Osteoblast (primary cell): ENCODE measurements at regions not wholly inside any gene's neighbourhood (a gene's known extent, or its start where the extent isn't known, plus 50 kb on each side); places are given as distances from the start of the nearest gene placed in this dataset.

Experiments
- DNase-seq: peaks from one replicate; pipeline ENCODE4 v3.0.0; 2011; ENCODE audit warnings: low spot score, mixed read lengths; ENCODE audit not compliant: insufficient read length; ENCODE audit errors: missing footprints
- H2AFZ ChIP-seq: 2 replicates; pipeline ENCODE4 v1.6.0; 2011; ENCODE audit warnings: mild to moderate bottlenecking, low read length
- H3K27ac ChIP-seq: 2 replicates; pipeline ENCODE4 v1.5.1; 2011; ENCODE audit warnings: mild to moderate bottlenecking, low read depth, low read length, moderate library complexity
- H3K27me3 ChIP-seq: 2 replicates; pipeline ENCODE4 v1.6.0; 2012; ENCODE audit warnings: mild to moderate bottlenecking, control low read depth, inconsistent platforms, low read length, moderate library complexity; ENCODE audit not compliant: insufficient read depth
- H3K36me3 ChIP-seq: 2 replicates; pipeline ENCODE4 v1.5.1; 2011; ENCODE audit warnings: mild to moderate bottlenecking, low read length, control low read depth, moderate library complexity; ENCODE audit not compliant: insufficient read depth
- H3K4me1 ChIP-seq: 2 replicates; pipeline ENCODE4 v1.5.1; 2011; ENCODE audit warnings: mild to moderate bottlenecking, low read length, control low read depth, moderate library complexity; ENCODE audit not compliant: insufficient read depth
- H3K4me2 ChIP-seq: 2 replicates; pipeline ENCODE4 v1.6.0; 2011; ENCODE audit warnings: mild to moderate bottlenecking, low read length; ENCODE audit not compliant: insufficient read depth
- H3K4me3 ChIP-seq: fragments of 200-600 bp; sonication (generic); 3 replicates; pipeline ENCODE4 v1.5.1; 2012; ENCODE audit warnings: mild to moderate bottlenecking, low read length, inconsistent platforms; ENCODE audit not compliant: insufficient read depth
- H3K79me2 ChIP-seq: 2 replicates; pipeline ENCODE4 v1.6.0; 2012; ENCODE audit warnings: mild to moderate bottlenecking, low read length, control low read depth, inconsistent platforms; ENCODE audit not compliant: insufficient read depth
- H3K9me3 ChIP-seq: 2 replicates; pipeline ENCODE4 v1.5.1; 2011; ENCODE audit warnings: low read depth, low read length, control low read depth
- H4K20me1 ChIP-seq: 2 replicates; pipeline ENCODE4 v1.6.0; 2012; ENCODE audit warnings: mild to moderate bottlenecking, low read length, control low read depth; ENCODE audit not compliant: insufficient read depth
- CTCF ChIP-seq: IDR thresholded peaks from 2 replicates; pipeline ENCODE4 v1.5.1; 2011; ENCODE audit warnings: mild to moderate bottlenecking, low read depth, low read length, moderate library complexity; ENCODE audit errors: extremely low read depth

DNA sequence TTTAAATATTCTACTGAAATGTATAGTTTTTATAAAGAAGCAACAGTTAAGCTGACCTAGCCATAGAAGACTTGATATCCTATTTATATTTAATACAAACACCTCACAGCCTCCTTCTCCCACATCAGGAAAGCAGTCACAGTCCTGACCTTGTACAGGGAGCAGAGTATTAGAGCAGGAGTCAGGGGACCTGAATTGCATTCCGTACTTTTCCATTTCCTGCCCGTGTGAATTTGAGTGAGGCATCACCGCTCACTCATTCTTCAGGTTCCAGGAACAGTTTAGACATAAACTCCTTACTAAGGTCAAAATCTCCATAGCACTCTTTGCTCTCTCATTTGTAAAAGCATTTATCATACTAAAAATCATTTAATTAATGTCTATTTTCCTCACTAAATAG is 482.5 kb upstream of the FAT3 start:
- Histone ChIP-seq H2AFZ (no peak overlapping the region), H3K27ac (no peak overlapping the region), H3K36me3 (no peaks in the 10 kb centered on the region), H3K4me1 (no peaks in the 10 kb centered on the region), H3K27me3 (no peaks in the 10 kb centered on the region), H3K9me3 (no peaks in the 10 kb centered on the region), H3K79me2 (no peaks in the 10 kb centered on the region), H4K20me1 (no peaks in the 10 kb centered on the region), H3K4me2 (no peak overlapping the region), H3K4me3 (no peak overlapping the region)
- no peak for DNase-seq
- no peak for TF ChIP-seq CTCF

DNA sequence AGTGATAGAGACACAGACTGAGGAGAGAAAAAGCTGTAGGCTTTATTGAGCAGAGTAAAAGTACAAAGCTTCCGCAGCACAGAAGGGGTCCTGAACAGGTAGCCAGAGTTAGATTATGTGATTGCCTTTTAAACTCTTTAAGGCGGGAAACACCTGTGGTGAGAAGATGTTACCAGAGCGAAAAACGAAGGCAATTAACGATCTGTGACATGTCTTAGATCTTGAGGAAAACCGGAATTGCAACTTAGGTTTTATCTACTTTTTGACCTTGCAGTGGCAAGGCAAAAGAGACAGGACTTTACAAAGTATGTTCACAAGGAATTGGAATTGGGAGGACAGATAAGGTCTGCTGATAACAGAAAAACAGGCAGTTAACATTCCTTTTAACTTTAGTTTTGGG is 493.6 kb upstream of the FAT3 start:
- no peak overlapping the region for H3K27ac ChIP-seq
- H3K79me2 ChIP-seq, result no peaks in the 10 kb centered on the region
- no peak overlapping the region for H2AFZ ChIP-seq
- H4K20me1 ChIP-seq, result no peaks in the 10 kb centered on the region
- H3K27me3 ChIP-seq, result no peaks in the 10 kb centered on the region
- no peak overlapping the region for H3K4me3 ChIP-seq
- TF ChIP-seq CTCF, result no peak
- H3K36me3 ChIP-seq, result no peaks in the 10 kb centered on the region
- no peaks in the 10 kb centered on the region for H3K4me1 ChIP-seq
- no peak overlapping the region for H3K4me2 ChIP-seq
- DNase-seq, result no peak
- no peaks in the 10 kb centered on the region for H3K9me3 ChIP-seq

DNA sequence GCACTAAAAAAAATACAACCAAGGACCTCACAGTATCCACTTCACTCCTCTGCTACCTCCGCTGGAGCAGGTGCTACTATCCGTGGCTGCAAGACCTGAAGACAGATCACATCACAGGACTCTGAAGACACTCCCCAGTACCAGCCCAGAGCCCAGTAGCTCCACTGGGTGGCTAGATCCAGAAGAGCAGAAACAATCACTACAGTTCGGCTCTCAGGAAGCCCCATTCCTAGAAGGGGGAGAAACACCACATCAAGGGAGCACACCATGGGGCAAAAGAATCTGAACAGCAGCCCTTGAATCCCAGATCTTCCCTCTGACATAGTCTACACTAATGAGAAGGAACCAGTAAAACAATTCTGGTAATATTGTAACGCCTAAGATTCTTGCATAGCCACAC is 494.0 kb upstream of the FAT3 start:
- H3K4me2 ChIP-seq, result no peak overlapping the region
- H3K27ac ChIP-seq, result no peak overlapping the region
- DNase-seq, result no peak
- H3K79me2 ChIP-seq, result no peaks in the 10 kb centered on the region
- no peak overlapping the region for H3K4me3 ChIP-seq
- TF ChIP-seq CTCF, result no peak
- no peaks in the 10 kb centered on the region for H4K20me1 ChIP-seq
- H3K27me3 ChIP-seq, result no peaks in the 10 kb centered on the region
- H3K9me3 ChIP-seq, result no peaks in the 10 kb centered on the region
- no peaks in the 10 kb centered on the region for H3K4me1 ChIP-seq
- H2AFZ ChIP-seq, result no peak overlapping the region
- H3K36me3 ChIP-seq, result no peaks in the 10 kb centered on the region

- TF ChIP-seq CTCF, result no peak
- Histone ChIP-seq H3K36me3 (no peaks in the 10 kb centered on the region), H3K27ac (no peak overlapping the region), H3K9me3 (no peaks in the 10 kb centered on the region), H3K4me3 (no peak overlapping the region), H3K4me2 (no peak overlapping the region), H3K27me3 (no peaks in the 10 kb centered on the region), H3K4me1 (no peaks in the 10 kb centered on the region), H4K20me1 (no peaks in the 10 kb centered on the region), H3K79me2 (no peaks in the 10 kb centered on the region), H2AFZ (no peak overlapping the region)
- no peak for DNase-seq
Measured at GRCh38 chr11:91730057-91730456, 494.6 kb upstream of the FAT3 start.
